ENCODE measurements at regions not wholly inside any gene's neighbourhood (a gene's known extent, or its start where the extent isn't known, plus 50 kb on each side); places are given as distances from the start of the nearest gene placed in this dataset.

GRCh38 chr11:45057938-45058646 lies 88.3 kb upstream of the PRDM11 start:
- no peak overlapping the region for H3K4me3 ChIP-seq (ENCODE audit: low read length)
- no peak for DNase-seq (ENCODE audit: low read depth, low spot score)

GRCh38 chr11:45058647-45058950 lies 87.8 kb upstream of the PRDM11 start:
- no peak for DNase-seq (ENCODE audit: low read depth, low spot score)
- no peak overlapping the region for H3K4me3 ChIP-seq (ENCODE audit: low read length)

GRCh38 chr11:45060707-45061106 lies 85.7 kb upstream of the PRDM11 start:
- no peak for DNase-seq (ENCODE audit: low read depth, low spot score)
- no peak overlapping the region for H3K4me3 ChIP-seq (ENCODE audit: low read length)

- DNase-seq (ENCODE audit: low read depth, low spot score), result no peak
Measured at GRCh38 chr11:45061641-45062040, 84.8 kb upstream of the PRDM11 start.

GRCh38 chr11:45062115-45062514 lies 84.3 kb upstream of the PRDM11 start:
- no peak overlapping the region for H3K4me3 ChIP-seq (ENCODE audit: low read length)
- DNase-seq (ENCODE audit: low read depth, low spot score), result no peak

More at GRCh38 chr11:45061641-45062040, 84.8 kb upstream of the PRDM11 start:
- H3K4me3 ChIP-seq (ENCODE audit: low read length), result no peak overlapping the region

DNA sequence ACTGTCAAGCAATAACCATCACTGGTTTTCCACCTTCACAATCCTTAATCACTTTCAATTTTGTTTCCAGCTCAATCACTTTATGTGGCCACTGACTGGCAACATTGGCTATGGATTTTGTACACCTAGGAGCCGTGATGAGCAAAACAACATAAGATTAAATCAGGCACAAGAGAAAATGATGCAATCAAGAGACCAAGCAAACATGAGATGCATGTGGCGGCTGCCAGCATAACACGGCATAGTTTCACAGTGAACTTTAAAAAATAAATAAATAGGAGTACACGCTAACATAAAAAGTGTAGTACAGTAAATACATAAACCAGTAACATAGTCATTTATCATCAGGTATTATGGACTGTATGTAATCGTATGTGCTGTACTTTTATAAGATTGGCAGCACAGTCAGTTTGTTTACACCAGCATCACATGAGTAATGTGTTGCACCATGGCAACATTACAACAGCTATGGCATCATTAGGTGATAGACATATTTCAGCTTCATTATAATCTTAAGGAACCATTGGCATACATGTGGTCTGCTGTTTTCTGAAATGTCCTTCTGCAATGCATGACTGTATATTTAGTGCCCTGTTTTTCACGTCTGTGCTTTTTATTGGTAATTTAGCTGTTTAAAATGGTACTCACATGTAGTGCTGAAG lies 83.3 kb upstream of the PRDM11 start:
- DNase-seq (ENCODE audit: low read depth, low spot score), result no peak
- no peak overlapping the region for H3K4me3 ChIP-seq (ENCODE audit: low read length)

DNA sequence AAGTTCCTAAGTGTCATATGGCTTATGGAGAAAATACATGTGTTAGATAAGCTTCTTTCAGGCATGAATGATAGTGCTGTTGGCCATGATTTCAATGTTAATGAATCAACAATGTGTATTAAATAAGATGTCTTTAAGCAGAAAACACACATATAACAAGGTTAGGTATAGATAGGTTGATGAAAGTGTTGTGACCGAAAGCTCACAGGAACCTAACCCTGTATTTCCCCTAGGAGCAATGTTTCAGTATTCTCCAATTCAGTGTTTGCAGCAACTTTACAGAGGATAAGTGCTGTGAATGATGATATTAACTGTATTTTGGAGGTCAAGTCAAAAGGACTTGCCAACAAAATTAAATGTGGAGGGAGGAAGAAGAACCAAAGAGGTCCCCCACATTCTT lies 82.8 kb upstream of the PRDM11 start:
- no peak overlapping the region for H3K4me3 ChIP-seq (ENCODE audit: low read length)
- DNase-seq (ENCODE audit: low read depth, low spot score), result no peak

- H3K4me3 ChIP-seq (ENCODE audit: low read length), result no peak overlapping the region
- no peak for DNase-seq (ENCODE audit: low read depth, low spot score)
Measured at GRCh38 chr11:45067966-45068365, 78.5 kb upstream of the PRDM11 start.

- H3K4me3 ChIP-seq (ENCODE audit: low read length), result no peak overlapping the region
- no peak for DNase-seq (ENCODE audit: low read depth, low spot score)
Measured at GRCh38 chr11:45071232-45071631, 75.2 kb upstream of the PRDM11 start.

- DNase-seq (ENCODE audit: low read depth, low spot score), result no peak
- no peak overlapping the region for H3K4me3 ChIP-seq (ENCODE audit: low read length)
Measured at GRCh38 chr11:45073685-45074141, 72.7 kb upstream of the PRDM11 start.

DNA sequence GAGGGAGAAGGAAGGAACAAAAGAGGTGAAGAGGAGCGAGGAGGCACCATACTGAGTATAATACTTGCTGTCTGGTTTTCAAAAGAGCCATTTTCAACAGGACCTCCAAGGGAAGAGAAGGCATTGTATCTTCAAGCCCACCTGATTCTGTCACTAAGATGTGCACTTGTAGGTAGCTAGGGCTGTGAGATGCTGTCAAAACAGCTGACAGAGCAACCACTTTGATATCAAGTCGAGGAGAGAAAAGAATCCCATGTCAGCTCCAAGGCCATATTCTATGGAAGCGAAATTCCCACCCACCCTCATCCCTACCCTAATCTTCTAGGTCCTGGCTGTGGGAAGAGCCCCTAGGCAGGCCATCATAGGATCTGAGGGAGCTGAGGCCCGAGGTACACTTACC lies 70.9 kb upstream of the PRDM11 start:
- H3K4me3 ChIP-seq (ENCODE audit: low read length), result no peak overlapping the region
- DNase-seq (ENCODE audit: low read depth, low spot score), result no peak

- H3K4me3 ChIP-seq (ENCODE audit: low read length), result no peak overlapping the region
- DNase-seq (ENCODE audit: low read depth, low spot score), result no peak
Measured at GRCh38 chr11:45075952-45076351, 70.5 kb upstream of the PRDM11 start.

GRCh38 chr11:45076761-45077160 lies 69.7 kb upstream of the PRDM11 start:
- no peak for DNase-seq (ENCODE audit: low read depth, low spot score)
- no peak overlapping the region for H3K4me3 ChIP-seq (ENCODE audit: low read length)

GRCh38 chr11:45078236-45079074 lies 68.0 kb upstream of the PRDM11 start:
- H3K4me3 ChIP-seq (ENCODE audit: low read length), result no peak overlapping the region
- DNase-seq (ENCODE audit: low read depth, low spot score), result no peak

GRCh38 chr11:45079075-45079444 lies 67.4 kb upstream of the PRDM11 start:
- DNase-seq (ENCODE audit: low read depth, low spot score), result peak; percentile 52
- no peak overlapping the region for H3K4me3 ChIP-seq (ENCODE audit: low read length)

- DNase-seq (ENCODE audit: low read depth, low spot score), result no peak
- H3K4me3 ChIP-seq (ENCODE audit: low read length), result no peak overlapping the region
Measured at GRCh38 chr11:45079567-45079942, 66.9 kb upstream of the PRDM11 start.

DNA sequence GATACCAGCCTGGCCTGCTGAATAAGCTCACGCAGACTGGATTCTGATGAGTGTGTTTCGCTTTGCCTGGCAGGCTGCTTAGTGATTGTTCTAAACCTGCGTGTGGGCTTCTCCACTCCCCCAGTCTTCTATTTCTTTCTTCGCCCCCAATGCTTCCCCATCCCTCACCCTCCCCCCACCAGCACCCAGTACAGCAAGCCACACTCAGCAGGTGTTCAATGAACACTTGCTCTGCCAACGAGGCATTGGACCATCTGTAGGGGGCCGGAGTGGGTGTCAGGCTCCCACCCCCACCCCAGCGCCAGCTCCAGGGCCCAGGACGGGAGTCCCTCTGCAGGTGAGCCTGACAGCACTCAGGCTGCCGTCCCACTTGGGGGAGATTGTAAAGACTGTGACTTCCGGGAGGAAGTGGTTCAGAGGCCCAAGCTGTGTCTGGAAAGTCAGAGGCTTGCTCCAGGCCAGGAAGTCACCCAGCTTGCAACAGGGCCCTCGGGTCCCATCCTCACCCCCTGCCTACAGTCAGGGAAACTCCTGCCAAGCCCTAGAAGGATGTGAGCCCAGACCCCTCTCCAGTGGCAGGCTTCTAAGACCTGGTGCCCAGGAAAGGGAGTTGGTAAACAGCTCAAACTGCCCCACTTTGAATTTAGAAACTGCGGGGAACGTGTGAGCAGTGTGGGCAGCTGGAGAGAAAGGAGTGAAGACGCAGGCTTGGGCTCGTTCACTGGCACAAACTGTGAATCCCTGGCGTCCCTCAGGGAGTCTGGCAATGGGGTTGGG lies 66.3 kb upstream of the PRDM11 start:
- peak overlapping the region; percentile 28 for H3K4me3 ChIP-seq (ENCODE audit: low read length)
- DNase-seq (ENCODE audit: low read depth, low spot score), result peak; percentile 94

GRCh38 chr11:45082744-45083543 lies 63.5 kb upstream of the PRDM11 start:
- DNase-seq (ENCODE audit: low read depth, low spot score), result no peak
- no peak overlapping the region for H3K4me3 ChIP-seq (ENCODE audit: low read length)
